K562 (cell line): ENCODE measurements at regions not wholly inside any gene's neighbourhood (a gene's known extent, or its start where the extent isn't known, plus 50 kb on each side); places are given as distances from the start of the nearest gene placed in this dataset.

Experiments
- ATAC-seq: fragments of 200-7000 bp; cut with Tn5 transposase; 3 replicates; pipeline ENCODE4 v1.9.1; 2020; ENCODE audit warnings: moderate library complexity
- BruUV-seq: library from RNA; stranded (reverse); fragments of 400-500 nt; replicated peaks from 2 replicates; lab custom pipeline; 2021; lab: Mats Ljungman, UMichigan
- CTCF ChIA-PET: fragments of 300-600 bp; formaldehyde crosslinking; extraction: SDS; loops from one replicate; lab custom pipeline; 2021; ENCODE audit warnings: low intra/inter-chr PET ratio; lab: Yijun Ruan, JAX
- POLR2A ChIA-PET: fragments of 300-600, 350-650 bp; sonication (Branson Sonifier 250); formaldehyde crosslinking; extraction: SDS; loops from one replicate; lab custom pipeline; 2021; ENCODE audit warnings: antibody characterized with exemption, inconsistent platforms; lab: Yijun Ruan, JAX
- DNase-seq, 4 experiments: peaks; one replicate each; pipeline versions ENCODE4 v3.0.0 to v3.0.0-alpha.2; 2011 to 2018; ENCODE audit warnings: low spot score in 3 of 4, mixed read lengths in 3 of 4; ENCODE audit errors: extremely low read depth in 1 of 4
- FAIRE-seq: peaks from 2 replicates; lab custom pipeline; 2011; peaks lifted over from hg19 to GRCh38; lab: Jason Lieb, UNC
- H2AFZ ChIP-seq: 2 replicates; pipeline ENCODE4 v1.6.0; 2011; ENCODE audit warnings: low read depth, low read length, control low read depth, inconsistent platforms
- H3K27ac ChIP-seq: fragments of 200-600 bp; 3 replicates; pipeline ENCODE4 v1.8.0; 2011; ENCODE audit warnings: low read depth, mild to moderate bottlenecking, control low read depth, inconsistent platforms, low read length, moderate library complexity, mixed read lengths; ENCODE audit errors: extremely low read depth
- H3K27me3 ChIP-seq, 2 experiments: fragments of 300-600 bp in 1 of 2; 2 replicates in 1 of 2; 3 replicates in 1 of 2; pipeline versions ENCODE4 v1.6.0 to v1.8.0; 2011; ENCODE audit warnings: inconsistent platforms in 2 of 2, low read length in 2 of 2, mild to moderate bottlenecking in 1 of 2, mixed read lengths in 1 of 2, moderate library complexity in 1 of 2; ENCODE audit not compliant: control insufficient read depth in 2 of 2, insufficient read depth in 2 of 2
- H3K36me3 ChIP-seq: fragments of 300-600 bp; 3 replicates; pipeline ENCODE4 v1.8.0; 2011; ENCODE audit warnings: mild to moderate bottlenecking, low read length, inconsistent platforms; ENCODE audit not compliant: control insufficient read depth, insufficient read depth
- H3K4me1 ChIP-seq, 2 experiments: fragments of 200-600 bp in 1 of 2; replicated peaks in 1 of 2; 2 replicates in 1 of 2; 3 replicates in 1 of 2; pipeline versions ENCODE4 v1.5.1 to v1.8.0; 2011; ENCODE audit warnings: inconsistent platforms in 2 of 2, low read length in 2 of 2, mild to moderate bottlenecking in 1 of 2, mixed read lengths in 1 of 2, moderate library complexity in 1 of 2; ENCODE audit not compliant: control insufficient read depth in 2 of 2, insufficient read depth in 2 of 2
- H3K4me2 ChIP-seq: 2 replicates; pipeline ENCODE4 v1.6.1; 2011; ENCODE audit warnings: low read length, control low read depth, inconsistent platforms, mixed read lengths; ENCODE audit not compliant: insufficient read depth
- H3K4me3 ChIP-seq: fragments of 200-600 bp; sonication (generic), shearing (Covaris generic); 2 replicates; pipeline ENCODE4 v1.5.1; 2016; ENCODE audit warnings: control low read depth, inconsistent platforms
- H3K79me2 ChIP-seq: fragments of 200-600 bp; 3 replicates; pipeline ENCODE4 v1.8.0; 2011; ENCODE audit warnings: low read length, inconsistent platforms; ENCODE audit not compliant: control insufficient read depth, insufficient read depth
- H3K9ac ChIP-seq, 2 experiments: 2 replicates each; pipeline versions ENCODE4 v1.6.0 to v1.6.1; 2011; ENCODE audit warnings: low read depth in 2 of 2, low read length in 2 of 2, control low read depth in 1 of 2, inconsistent platforms in 1 of 2, mild to moderate bottlenecking in 1 of 2, mixed read lengths in 1 of 2; ENCODE audit not compliant: insufficient read depth in 1 of 2
- H3K9me1 ChIP-seq: one replicate; pipeline ENCODE4 v1.6.0; 2011; ENCODE audit warnings: inconsistent platforms, mild to moderate bottlenecking, low read length, moderate library complexity; ENCODE audit not compliant: control insufficient read depth, insufficient read depth
- H3K9me3 ChIP-seq: replicated peaks from 2 replicates; pipeline ENCODE4 v1.5.1; 2011; ENCODE audit warnings: low read depth, low read length, inconsistent platforms; ENCODE audit not compliant: control insufficient read depth, insufficient read depth
- H4K20me1 ChIP-seq: replicated peaks from 2 replicates; pipeline ENCODE4 v1.6.1; 2011; ENCODE audit warnings: low read length, inconsistent platforms, mixed read lengths; ENCODE audit not compliant: control insufficient read depth, insufficient read depth
- BACH1 ChIP-seq: fragments of 200-800 bp; sonication (Bioruptor generic); IDR thresholded peaks from 2 replicates; pipeline ENCODE4 v1.6.1; 2016; ENCODE audit warnings: missing genetic modification characterization, missing compliant biosample characterization
- BRCA1 ChIP-seq, 2 experiments: fragments of 450-650 bp in 1 of 2; sonication (generic) in 1 of 2; formaldehyde crosslinking in 1 of 2; IDR thresholded peaks; 2 replicates each; pipeline versions ENCODE4 v1.5.0 to v1.6.1; 2017 to 2020; ENCODE audit warnings: mild to moderate bottlenecking in 1 of 2, missing genetic modification reagents in 1 of 2
- ELF4 ChIP-seq: fragments of 450-650 bp; formaldehyde crosslinking; IDR thresholded peaks from 2 replicates; pipeline ENCODE4 v1.4.0; 2022; ENCODE audit warnings: missing genetic modification characterization
- GTF2B ChIP-seq: IDR thresholded peaks from 2 replicates; pipeline ENCODE4 v1.6.1; 2011; ENCODE audit not compliant: insufficient read length; ENCODE audit errors: extremely low read depth
- KLF13 ChIP-seq: fragments of 450-650 bp; IDR thresholded peaks from 2 replicates; pipeline ENCODE4 v1.6.1; 2016; ENCODE audit warnings: missing genetic modification characterization, low read depth, mild to moderate bottlenecking, missing compliant biosample characterization, moderate library complexity, borderline replicate concordance
- POLR2B ChIP-seq: fragments of 450-650 bp; IDR thresholded peaks from 2 replicates; pipeline ENCODE4 v1.6.1; 2018; ENCODE audit warnings: low read depth; ENCODE audit not compliant: partially characterized antibody
- RBM17 ChIP-seq: fragments of 200-400 bp; formaldehyde crosslinking; IDR thresholded peaks from 2 replicates; pipeline ENCODE4 v1.6.1; 2017; ENCODE audit warnings: low read depth, mild to moderate bottlenecking, low read length, borderline replicate concordance
- RFX5 ChIP-seq: IDR thresholded peaks from 2 replicates; pipeline ENCODE4 v1.6.1; 2011; ENCODE audit warnings: low read depth, mild to moderate bottlenecking, improper control_type of control experiment, low read length
- SMC3 ChIP-seq: conservative IDR thresholded peaks from 2 replicates; pipeline ENCODE4 v1.6.1; 2011; ENCODE audit warnings: low read depth, low read length, improper control_type of control experiment; ENCODE audit not compliant: insufficient read depth
- VEZF1 ChIP-seq: fragments of 200-800 bp; sonication (Bioruptor generic); IDR thresholded peaks from 2 replicates; pipeline ENCODE4 v1.6.1; 2017; ENCODE audit warnings: missing genetic modification characterization, missing compliant biosample characterization
- ZNF354B ChIP-seq: fragments of 250-450 bp; sonication (Bioruptor Pico); IDR thresholded peaks from 2 replicates; pipeline ENCODE4 v1.4.0; 2020
- ZNF444 ChIP-seq: fragments of 250-450 bp; sonication (Bioruptor Pico); IDR thresholded peaks from 2 replicates; pipeline ENCODE4 v1.4.0; 2020; ENCODE audit warnings: mild to moderate bottlenecking, moderate library complexity
- ZNF766 ChIP-seq: fragments of 200-800 bp; sonication (Bioruptor generic); conservative IDR thresholded peaks from 2 replicates; pipeline ENCODE4 v1.6.1; 2016; ENCODE audit warnings: missing genetic modification characterization, missing compliant biosample characterization
- WGBS: fragments of 100-300 bp; shearing (Covaris generic); methylation state at CpG from one replicate; pipeline ENCODE4 v1.1.6; 2016; ENCODE audit warnings: low coverage, mixed read lengths; ENCODE audit not compliant: insufficient coverage; ENCODE audit errors: missing lambda C conversion rate; 5-methylcytosine and 5-hydroxymethylcytosine counted together
- in situ Hi-C: fragments of 300-500 bp; cut with MboI; formaldehyde crosslinking; loops from 4 replicates; pipeline ENCODE4 v1.15.0; 2018; ENCODE audit warnings: inconsistent platforms, mixed read lengths
- intact Hi-C: fragments of 100-400 bp; cut with micrococcal nuclease; formaldehyde crosslinking; loops from 2 replicates; pipeline ENCODE4 v1.14.2; 2022
- TF ChIP-seq, protein P1 (sequence below): IDR thresholded peaks from 2 replicates; pipeline ENCODE4 v1.6.1; 2012; ENCODE audit warnings: low read depth, low read length, improper control_type of control experiment, borderline replicate concordance

DNA sequence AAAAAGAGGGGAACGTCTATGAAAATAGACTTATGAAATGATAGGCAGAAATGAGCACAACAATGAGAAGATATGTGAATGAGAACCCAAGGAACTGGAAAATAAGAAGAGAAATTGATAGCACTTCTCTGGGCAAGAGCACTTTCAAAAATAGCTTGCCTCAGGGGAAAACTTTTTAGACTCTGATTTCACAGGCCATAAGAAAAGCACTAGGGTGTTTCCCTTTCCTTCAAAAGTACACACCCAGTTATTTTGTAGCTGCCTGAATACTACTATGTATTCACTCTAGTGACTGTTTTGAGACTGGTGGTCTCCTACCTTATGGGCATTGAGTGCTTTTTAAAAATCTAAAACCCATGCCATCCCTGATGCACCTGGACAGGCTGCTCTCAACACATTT lies 172.3 kb upstream of the SOX6 start:
- in situ Hi-C loops, result no loop called here
- Histone ChIP-seq H3K4me1 (no peaks in the 10 kb centered on the region), H3K4me3 (no peak overlapping the region), H3K27ac (no peak overlapping the region), H3K9me1 (no peaks in the 10 kb centered on the region), H3K36me3 (no peaks in the 10 kb centered on the region), H3K79me2 (no peaks in the 10 kb centered on the region), H2AFZ (no peak overlapping the region), H3K27me3 (no peaks in the 10 kb centered on the region), H3K4me2 (no peak overlapping the region), H3K9ac (no peak overlapping the region), H3K9me3 (no peaks in the 10 kb centered on the region), H4K20me1 (no peaks in the 10 kb centered on the region)
- DNase-seq, result no peak
- ATAC-seq, result no peak
- intact Hi-C loops, result no loop called here
- BruUV-seq, result no TSS peak
- FAIRE-seq, result no peak
- CTCF ChIA-PET, result no interaction called here
- TF ChIP-seq GTF2B (no peak), KLF13 (tag) (no peak), ELF4 (CRISPR knock-in tag) (no peak), ZNF354B (CRISPR knock-in tag) (no peak), VEZF1 (CRISPR knock-in tag) (no peak), BACH1 (no peak), POLR2B (no peak), SMC3 (no peak), BRCA1 (IDR thresholded peaks at IDR 0.05) (no peak), BRCA1 (CRISPR knock-in tag; IDR thresholded peaks at IDR 0.05) (no peak), ZNF444 (no peak), ZNF766 (no peak), RBM17 (no peak), RFX5 (no peak)
- TF ChIP-seq, protein P1, sequence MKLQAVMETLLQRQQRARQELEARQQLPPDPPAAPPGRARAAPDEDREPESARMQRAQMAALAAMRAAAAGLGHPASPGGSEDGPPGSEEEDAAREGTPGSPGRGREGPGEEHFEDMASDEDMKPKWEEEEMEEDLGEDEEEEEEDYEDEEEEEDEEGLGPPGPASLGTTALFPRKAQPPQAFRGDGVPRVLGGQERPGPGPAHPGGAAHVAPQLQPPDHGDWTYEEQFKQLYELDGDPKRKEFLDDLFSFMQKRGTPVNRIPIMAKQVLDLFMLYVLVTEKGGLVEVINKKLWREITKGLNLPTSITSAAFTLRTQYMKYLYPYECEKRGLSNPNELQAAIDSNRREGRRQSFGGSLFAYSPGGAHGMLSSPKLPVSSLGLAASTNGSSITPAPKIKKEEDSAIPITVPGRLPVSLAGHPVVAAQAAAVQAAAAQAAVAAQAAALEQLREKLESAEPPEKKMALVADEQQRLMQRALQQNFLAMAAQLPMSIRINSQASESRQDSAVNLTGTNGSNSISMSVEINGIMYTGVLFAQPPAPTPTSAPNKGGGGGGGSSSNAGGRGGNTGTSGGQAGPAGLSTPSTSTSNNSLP, result no peak
- POLR2A ChIA-PET, result no interaction called here
- 21% methylated on average over 1 of the region's 1 CpG for WGBS
